MCF 10A (cell line): ENCODE measurements at regions not wholly inside any gene's neighbourhood (a gene's known extent, or its start where the extent isn't known, plus 50 kb on each side); places are given as distances from the start of the nearest gene placed in this dataset.

Experiments
- BruUV-seq: library from RNA; stranded (reverse); fragments of 400-500 nt; replicated peaks from 2 replicates; lab custom pipeline; 2021; lab: Mats Ljungman, UMichigan
- CTCF ChIA-PET: fragments of 300-600 bp; sonication (Branson Sonifier 250); formaldehyde crosslinking; extraction: SDS; loops from one replicate; lab custom pipeline; 2021; ENCODE audit warnings: antibody characterized with exemption, inconsistent platforms; lab: Yijun Ruan, JAX
- POLR2A ChIA-PET: fragments of 300-600, 350-650 bp; sonication (Branson Sonifier 250); formaldehyde crosslinking; extraction: SDS; loops from one replicate; lab custom pipeline; 2020; ENCODE audit warnings: antibody characterized with exemption, inconsistent platforms; lab: Yijun Ruan, JAX
- DNase-seq: peaks from one replicate; pipeline ENCODE4 v3.0.0-alpha.2; 2018; ENCODE audit not compliant: unreplicated experiment
- H3K27ac Mint-ChIP-seq: one replicate; pipeline ENCODE4 v1.8.0; 2022; ENCODE audit warnings: mild to moderate bottlenecking, low read depth, mixed read lengths; ENCODE audit not compliant: unreplicated experiment
- H3K27me3 Mint-ChIP-seq: one replicate; pipeline ENCODE4 v1.8.0; 2022; ENCODE audit warnings: mixed read lengths; ENCODE audit not compliant: insufficient read depth, unreplicated experiment
- H3K36me3 Mint-ChIP-seq: one replicate; pipeline ENCODE4 v1.8.0; 2022; ENCODE audit warnings: mild to moderate bottlenecking, moderate library complexity, mixed read lengths; ENCODE audit not compliant: insufficient read depth, unreplicated experiment
- H3K4me1 Mint-ChIP-seq: one replicate; pipeline ENCODE4 v1.8.0; 2022; ENCODE audit warnings: mixed read lengths; ENCODE audit not compliant: insufficient read depth, unreplicated experiment
- H3K4me3 Mint-ChIP-seq: one replicate; pipeline ENCODE4 v1.8.0; 2022; ENCODE audit warnings: mild to moderate bottlenecking, moderate library complexity, mixed read lengths; ENCODE audit not compliant: unreplicated experiment
- H3K9me3 Mint-ChIP-seq: one replicate; pipeline ENCODE4 v1.8.0; 2022; ENCODE audit warnings: mixed read lengths; ENCODE audit not compliant: unreplicated experiment
- intact Hi-C: fragments of 100-400 bp; cut with micrococcal nuclease; formaldehyde crosslinking; loops from 2 replicates; pipeline ENCODE4 v1.14.1; 2022
- TF ChIP-seq, protein P1 (sequence below): fragments of 200-600 bp; IDR thresholded peaks from one replicate; pipeline ENCODE4 v1.8.0; 2022; ENCODE audit warnings: antibody characterized with exemption, mild to moderate bottlenecking; ENCODE audit not compliant: unreplicated experiment

- no peak overlapping the region for H3K27ac Mint-ChIP-seq
- DNase-seq = no peak
- intact Hi-C loops = no loop called here
- no peaks in the 10 kb centered on the region for H3K4me1 Mint-ChIP-seq
- no TSS peak for BruUV-seq
- H3K27me3 Mint-ChIP-seq = no peaks in the 10 kb centered on the region
- TF ChIP-seq, protein P1, sequence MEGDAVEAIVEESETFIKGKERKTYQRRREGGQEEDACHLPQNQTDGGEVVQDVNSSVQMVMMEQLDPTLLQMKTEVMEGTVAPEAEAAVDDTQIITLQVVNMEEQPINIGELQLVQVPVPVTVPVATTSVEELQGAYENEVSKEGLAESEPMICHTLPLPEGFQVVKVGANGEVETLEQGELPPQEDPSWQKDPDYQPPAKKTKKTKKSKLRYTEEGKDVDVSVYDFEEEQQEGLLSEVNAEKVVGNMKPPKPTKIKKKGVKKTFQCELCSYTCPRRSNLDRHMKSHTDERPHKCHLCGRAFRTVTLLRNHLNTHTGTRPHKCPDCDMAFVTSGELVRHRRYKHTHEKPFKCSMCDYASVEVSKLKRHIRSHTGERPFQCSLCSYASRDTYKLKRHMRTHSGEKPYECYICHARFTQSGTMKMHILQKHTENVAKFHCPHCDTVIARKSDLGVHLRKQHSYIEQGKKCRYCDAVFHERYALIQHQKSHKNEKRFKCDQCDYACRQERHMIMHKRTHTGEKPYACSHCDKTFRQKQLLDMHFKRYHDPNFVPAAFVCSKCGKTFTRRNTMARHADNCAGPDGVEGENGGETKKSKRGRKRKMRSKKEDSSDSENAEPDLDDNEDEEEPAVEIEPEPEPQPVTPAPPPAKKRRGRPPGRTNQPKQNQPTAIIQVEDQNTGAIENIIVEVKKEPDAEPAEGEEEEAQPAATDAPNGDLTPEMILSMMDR = no peak
- H3K4me3 Mint-ChIP-seq = no peak overlapping the region
- POLR2A ChIA-PET = no interaction called here
- H3K9me3 Mint-ChIP-seq = peaks cover 11% of the 10 kb centered on the region
- H3K36me3 Mint-ChIP-seq = peaks cover 6% of the 10 kb centered on the region
- CTCF ChIA-PET = interaction anchor here (0.7 to 0.9 kb wide), 3 partner anchors 26 to 965 kb away, joined by 3 read pairs; no protein-coding TSS in a partner anchor
Observed at GRCh38 chr5:3216386-3216785, 379.2 kb upstream of the IRX1 start.

DNA sequence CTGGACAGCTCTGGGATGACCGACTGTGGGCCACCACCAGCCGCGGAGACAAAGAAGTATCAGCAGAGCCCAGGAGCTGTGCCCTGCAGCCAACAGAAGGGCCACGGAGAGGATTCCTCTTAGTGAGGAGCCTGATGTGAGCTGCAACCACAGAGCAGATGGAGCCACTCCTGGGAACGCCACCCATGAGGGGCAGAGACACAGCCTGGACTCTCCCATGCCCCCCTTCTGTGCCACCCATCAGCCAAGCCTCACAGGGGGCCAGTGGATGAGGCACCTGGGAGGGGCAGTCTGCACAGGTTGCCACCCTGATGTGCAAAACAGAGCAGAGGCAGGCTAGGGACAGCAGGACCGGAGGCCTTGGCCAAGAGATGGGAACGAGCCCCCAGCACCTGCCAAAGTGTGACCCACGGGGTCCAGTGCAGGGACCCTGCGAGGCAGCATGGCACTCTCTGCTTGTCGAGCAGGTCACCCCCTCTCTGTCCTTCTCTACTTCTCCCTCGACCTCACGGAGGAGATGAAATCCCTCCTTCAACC is 380.7 kb upstream of the IRX1 start:
- no peak for DNase-seq
- Mint-ChIP-seq H3K9me3 (peaks cover 11% of the 10 kb centered on the region), H3K4me3 (no peak overlapping the region), H3K27me3 (no peaks in the 10 kb centered on the region), H3K27ac (no peak overlapping the region), H3K4me1 (no peaks in the 10 kb centered on the region), H3K36me3 (peaks cover 12% of the 10 kb centered on the region)
- no TSS peak for BruUV-seq
- POLR2A ChIA-PET = interaction anchor here (0.6 kb wide), 1 partner anchor 504 kb away, joined by 3 read pairs; no protein-coding TSS in a partner anchor
- intact Hi-C loops = no loop called here
- CTCF ChIA-PET = no interaction called here
- TF ChIP-seq, protein P1 = no peak

DNA sequence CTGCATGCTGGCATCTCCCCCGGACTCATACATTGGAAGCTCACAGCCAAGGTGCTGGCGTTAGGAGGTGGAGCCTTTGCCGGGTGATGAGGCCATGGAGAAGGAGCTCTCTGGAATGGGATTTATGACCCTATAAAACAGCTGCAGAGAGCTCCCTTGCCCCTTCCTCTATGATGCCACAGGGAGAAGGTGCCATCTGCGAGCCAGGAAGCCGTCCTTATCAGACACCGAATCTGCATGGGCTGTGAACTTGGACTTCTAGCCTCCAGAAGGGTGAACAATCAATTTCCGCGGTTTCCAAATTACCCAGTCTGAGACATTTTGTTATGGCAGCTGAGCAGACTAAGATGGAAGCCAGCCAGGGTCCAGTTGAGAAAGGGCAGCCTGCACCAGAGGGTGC is 381.2 kb upstream of the IRX1 start:
- Mint-ChIP-seq H3K36me3 (peaks cover 12% of the 10 kb centered on the region), H3K4me1 (no peaks in the 10 kb centered on the region), H3K4me3 (no peak overlapping the region), H3K27ac (no peak overlapping the region), H3K27me3 (no peaks in the 10 kb centered on the region), H3K9me3 (peaks cover 11% of the 10 kb centered on the region)
- intact Hi-C loops = no loop called here
- POLR2A ChIA-PET = no interaction called here
- DNase-seq = no peak
- TF ChIP-seq, protein P1 = no peak
- no TSS peak for BruUV-seq
- CTCF ChIA-PET = no interaction called here

GRCh38 chr5:3212869-3213268 is 382.8 kb upstream of the IRX1 start:
- H3K36me3 Mint-ChIP-seq = peaks cover 12% of the 10 kb centered on the region

More at GRCh38 chr5:3212869-3213268, 382.8 kb upstream of the IRX1 start:
- Mint-ChIP-seq H3K27ac (no peak overlapping the region), H3K4me3 (no peak overlapping the region), H3K4me1 (no peaks in the 10 kb centered on the region), H3K9me3 (peaks cover 11% of the 10 kb centered on the region), H3K27me3 (no peaks in the 10 kb centered on the region)
- intact Hi-C loops = no loop called here
- DNase-seq = no peak
- BruUV-seq = no TSS peak
- POLR2A ChIA-PET = no interaction called here
- TF ChIP-seq, protein P1 = no peak
- CTCF ChIA-PET = no interaction called here
